ENCODE measurements at regions not wholly inside any gene's neighbourhood (a gene's known extent, or its start where the extent isn't known, plus 50 kb on each side); places are given as distances from the start of the nearest gene placed in this dataset.

GRCh38 chr13:96900986-96901385, 93.3 kb downstream of the OXGR1 start:
- no peak for DNase-seq
- no peak for TF ChIP-seq CTCF (IDR thresholded peaks at IDR 0.05)
- intact Hi-C loops (cut with DNase I, micrococcal nuclease): no loop called here
- ATAC-seq: no peak
- Histone ChIP-seq H3K4me3 (no peak overlapping the region), H3K9me3 (no peaks in the 10 kb centered on the region), H3K36me3 (ENCODE audit: low read depth) (no peaks in the 10 kb centered on the region), H3K4me1 (ENCODE audit: low read depth) (no peaks in the 10 kb centered on the region)

- DNase-seq (no peak), ATAC-seq (no peak)
- Histone ChIP-seq H3K9me3 (no peaks in the 10 kb centered on the region), H3K36me3 (ENCODE audit: low read depth) (no peaks in the 10 kb centered on the region), H3K4me1 (ENCODE audit: low read depth) (no peaks in the 10 kb centered on the region), H3K4me3 (no peak overlapping the region)
- intact Hi-C loops (cut with DNase I, micrococcal nuclease): no loop called here
- no peak for TF ChIP-seq CTCF (IDR thresholded peaks at IDR 0.05)
These were observed 94.3 kb downstream of the OXGR1 start for GRCh38 chr13:96899946-96900345.

GRCh38 chr13:96898646-96899254, 95.5 kb downstream of the OXGR1 start:
- Histone ChIP-seq H3K4me1 (ENCODE audit: low read depth) (no peaks in the 10 kb centered on the region), H3K9me3 (no peaks in the 10 kb centered on the region), H3K36me3 (ENCODE audit: low read depth) (no peaks in the 10 kb centered on the region), H3K4me3 (no peak overlapping the region)
- DNase-seq (no peak), ATAC-seq (no peak)
- intact Hi-C loops (cut with DNase I, micrococcal nuclease): no loop called here
- TF ChIP-seq CTCF (IDR thresholded peaks at IDR 0.05): no peak

- TF ChIP-seq CTCF (IDR thresholded peaks at IDR 0.05): no peak
- no peak for DNase-seq
- ATAC-seq: no peak
- intact Hi-C loops (cut with DNase I, micrococcal nuclease): no loop called here
- no peaks in the 10 kb centered on the region for H3K9me3 ChIP-seq
- no peaks in the 10 kb centered on the region for H3K4me1 ChIP-seq (ENCODE audit: low read depth)
- no peak overlapping the region for H3K4me3 ChIP-seq
- no peaks in the 10 kb centered on the region for H3K36me3 ChIP-seq (ENCODE audit: low read depth)
These were observed 96.1 kb downstream of the OXGR1 start for GRCh38 chr13:96898212-96898611.

All from mucosa of descending colon (tissue), 3 donors.